Body of pancreas (tissue), 4 donors: ENCODE measurements at regions not wholly inside any gene's neighbourhood (a gene's known extent, or its start where the extent isn't known, plus 50 kb on each side); places are given as distances from the start of the nearest gene placed in this dataset.

Source experiments
- CTCF ChIP-seq, 7 experiments: fragments of 450-650 bp in 4 of 7; fragments of 200-600 bp in 3 of 7; sonication (generic) in 3 of 7; IDR thresholded peaks; one replicate each; pipeline ENCODE4 v1.5.1; 2016 to 2019; ENCODE audit warnings: antibody characterized with exemption in 7 of 7
- POLR2A ChIP-seq, 3 donors: fragments of 450-650 bp; IDR thresholded peaks; one replicate each; pipeline ENCODE4 v1.6.1; 2016; ENCODE audit warnings: antibody characterized with exemption in 3 of 3, mild to moderate bottlenecking in 2 of 3

GRCh38 chr1:38680801-38681510, 178.6 kb downstream of the RRAGC start:
- TF ChIP-seq CTCF (IDR thresholded peaks at IDR 0.05) (no peak), POLR2A (IDR thresholded peaks at IDR 0.05) (no peak)
